Panc1 (cell line): ENCODE measurements at regions not wholly inside any gene's neighbourhood (a gene's known extent, or its start where the extent isn't known, plus 50 kb on each side); places are given as distances from the start of the nearest gene placed in this dataset.

Experiments used
- ATAC-seq: fragments of 200-7000 bp; cut with Tn5 transposase; 2 replicates; pipeline ENCODE4 v1.9.1; 2020; ENCODE audit warnings: mild to moderate bottlenecking, moderate library complexity
- BruUV-seq: library from RNA; stranded (reverse); fragments of 400-500 nt; replicated peaks from 2 replicates; lab custom pipeline; 2021; lab: Mats Ljungman, UMichigan
- CTCF ChIA-PET: fragments of 300-600 bp; sonication (Branson Sonifier 250); formaldehyde crosslinking; loops from one replicate; lab custom pipeline; 2022; ENCODE audit warnings: antibody characterized with exemption; lab: Charles Lee
- POLR2A ChIA-PET: fragments of 300-600 bp; sonication (Branson Sonifier 250); formaldehyde crosslinking; loops from one replicate; lab custom pipeline; 2022; ENCODE audit warnings: antibody characterized with exemption; lab: Charles Lee
- DNase-seq: peaks from one replicate; pipeline ENCODE4 v3.0.0-alpha.2; 2010; ENCODE audit warnings: low read depth, low spot score
- H3K27ac ChIP-seq: 2 replicates; pipeline ENCODE4 v1.5.1; 2011; ENCODE audit warnings: mild to moderate bottlenecking, low read length, inconsistent platforms
- H3K27me3 ChIP-seq: fragments of 200-500 bp; sonication (Bioruptor generic); 2 replicates; pipeline ENCODE4 v1.6.0; 2014; ENCODE audit warnings: low read length, inconsistent platforms; ENCODE audit not compliant: control insufficient read depth, insufficient read depth
- H3K36me3 ChIP-seq: fragments of 200-500 bp; sonication (Bioruptor generic); 2 replicates; pipeline ENCODE4 v1.5.1; 2014; ENCODE audit warnings: inconsistent platforms, mild to moderate bottlenecking, low read length, moderate library complexity; ENCODE audit not compliant: control insufficient read depth, insufficient read depth
- H3K4me1 ChIP-seq: 2 replicates; pipeline ENCODE4 v1.5.1; 2011; ENCODE audit warnings: inconsistent platforms, mild to moderate bottlenecking, low read length, moderate library complexity; ENCODE audit not compliant: control insufficient read depth, insufficient read depth
- H3K4me3 ChIP-seq, 2 experiments: 2 replicates each; pipeline ENCODE4 v1.5.1; 2011 to 2012; ENCODE audit warnings: low read depth in 2 of 2, low read length in 2 of 2, mild to moderate bottlenecking in 2 of 2, inconsistent platforms in 1 of 2, moderate library complexity in 1 of 2
- H3K9me3 ChIP-seq: fragments of 200-500 bp; sonication (Bioruptor generic); 2 replicates; pipeline ENCODE4 v1.5.1; 2014; ENCODE audit warnings: low read depth, mild to moderate bottlenecking, inconsistent platforms, low read length, moderate library complexity; ENCODE audit not compliant: control insufficient read depth, insufficient read depth
- CTCF ChIP-seq: fragments of 450-650 bp; IDR thresholded peaks from 2 replicates; pipeline ENCODE4 v1.5.1; 2017; ENCODE audit warnings: mild to moderate bottlenecking
- POLR2AphosphoS5 ChIP-seq: IDR thresholded peaks from 2 replicates; pipeline ENCODE4 v1.6.1; 2012; ENCODE audit warnings: mild to moderate bottlenecking, low read depth, low read length, moderate library complexity
- REST ChIP-seq, 2 experiments: IDR thresholded peaks; 2 replicates each; pipeline ENCODE4 v1.6.1; 2011 to 2012; ENCODE audit warnings: low read depth in 2 of 2, control low read depth in 1 of 2, low read length in 1 of 2, mild to moderate bottlenecking in 1 of 2, moderate library complexity in 1 of 2; ENCODE audit not compliant: insufficient read depth in 1 of 2
- SIN3A ChIP-seq: IDR thresholded peaks from 2 replicates; pipeline ENCODE4 v1.6.1; 2012; ENCODE audit warnings: low read depth, mild to moderate bottlenecking, low read length, moderate library complexity, borderline replicate concordance; ENCODE audit not compliant: insufficient read depth
- TCF7L2 ChIP-seq: IDR thresholded peaks from 2 replicates; pipeline ENCODE4 v1.6.1; 2011; ENCODE audit warnings: mild to moderate bottlenecking, low read depth, low read length, inconsistent platforms
- in situ Hi-C: cut with HindIII; loops from 2 replicates; pipeline ENCODE4 v1.10.0; 2016; ENCODE audit warnings: low sequenced_read_pairs, low pct_unique_long_range_greater_than_20kb
- intact Hi-C: fragments of 100-400 bp; cut with micrococcal nuclease; formaldehyde crosslinking; loops from one replicate; pipeline ENCODE4 v1.10.0; 2022; ENCODE audit not compliant: unreplicated experiment

GRCh38 chr6:170230520-170231292 lies 60.2 kb downstream of the DLL1 start:
- H3K27ac ChIP-seq, result no peak overlapping the region
- no peaks in the 10 kb centered on the region for H3K36me3 ChIP-seq
- DNase-seq (no peak), ATAC-seq (no peak)
- in situ Hi-C loops, result no loop called here
- no peak overlapping the region for H3K4me3 ChIP-seq
- BruUV-seq, result no TSS peak
- H3K27me3 ChIP-seq, result no peaks in the 10 kb centered on the region
- TF ChIP-seq CTCF (no peak), POLR2AphosphoS5 (no peak), TCF7L2 (no peak), SIN3A (no peak), REST (IDR thresholded peaks at IDR 0.05; ENCODE audit: insufficient read depth in 1 of 2, low read depth in 2 of 2, low read length in 1 of 2) (no peak)
- no peaks in the 10 kb centered on the region for H3K4me1 ChIP-seq
- intact Hi-C loops, result no loop called here
- ChIA-PET POLR2A (no interaction called here), CTCF (no interaction called here)
- no peaks in the 10 kb centered on the region for H3K9me3 ChIP-seq

- ChIA-PET POLR2A (no interaction called here), CTCF (no interaction called here)
- ATAC-seq (no peak), DNase-seq (no peak)
- H3K27me3 ChIP-seq, result no peaks in the 10 kb centered on the region
- intact Hi-C loops, result no loop called here
- no peak overlapping the region for H3K4me3 ChIP-seq
- in situ Hi-C loops, result no loop called here
- H3K4me1 ChIP-seq, result no peaks in the 10 kb centered on the region; the same call in 1 of the 2 replicates
- no peaks in the 10 kb centered on the region for H3K9me3 ChIP-seq
- H3K36me3 ChIP-seq, result no peaks in the 10 kb centered on the region
- TF ChIP-seq TCF7L2 (no peak), POLR2AphosphoS5 (no peak), SIN3A (no peak), CTCF (no peak)
- no peak overlapping the region for H3K27ac ChIP-seq
- no TSS peak for BruUV-seq
Measured at GRCh38 chr6:170229851-170230519, 60.9 kb downstream of the DLL1 start.
